Breast epithelium (tissue), 3 donors: ENCODE measurements at regions not wholly inside any gene's neighbourhood (a gene's known extent, or its start where the extent isn't known, plus 50 kb on each side); places are given as distances from the start of the nearest gene placed in this dataset.

Experiments used
- CTCF ChIP-seq, 3 donors: fragments of 450-650 bp; IDR thresholded peaks; one replicate each; pipeline ENCODE4 v1.5.1; 2016 to 2017; ENCODE audit warnings: antibody characterized with exemption in 3 of 3, mild to moderate bottlenecking in 3 of 3, moderate library complexity in 3 of 3
- POLR2AphosphoS5 ChIP-seq, 3 donors: sonication (generic); formaldehyde crosslinking; IDR thresholded peaks; one replicate each; pipeline ENCODE4 v1.6.1; 2017; ENCODE audit warnings: antibody characterized with exemption in 3 of 3

DNA sequence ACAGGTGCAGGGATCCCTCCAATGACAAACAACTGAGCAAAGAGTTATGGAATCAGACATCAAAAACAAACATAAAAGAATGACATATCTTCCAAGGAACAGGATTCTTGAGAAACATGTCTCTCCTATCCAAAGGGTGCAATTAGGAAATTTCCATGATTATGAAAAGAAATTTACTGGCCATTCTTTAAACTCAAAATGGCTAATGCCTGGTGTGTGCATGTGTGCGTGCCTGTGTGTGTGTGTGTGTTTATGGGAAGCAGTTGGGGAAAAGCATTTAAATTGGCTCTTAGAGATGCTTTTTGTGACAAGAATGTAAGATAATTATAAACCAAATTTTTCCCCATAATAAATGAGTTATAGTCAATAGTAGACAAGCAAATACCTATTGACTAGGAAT is 320.5 kb upstream of the THBS1 start:
- no peak for TF ChIP-seq CTCF (IDR thresholded peaks at IDR 0.05)
- TF ChIP-seq POLR2AphosphoS5 (IDR thresholded peaks at IDR 0.05), result no peak
